Endodermal cell (in vitro differentiated cells): ENCODE measurements at regions not wholly inside any gene's neighbourhood (a gene's known extent, or its start where the extent isn't known, plus 50 kb on each side); places are given as distances from the start of the nearest gene placed in this dataset.

Source experiments
- DNase-seq: peaks from one replicate; pipeline ENCODE4 v3.0.0-alpha.2; 2017
- H3K27ac ChIP-seq: 2 replicates; pipeline ENCODE4 v1.5.1; 2013; ENCODE audit warnings: mild to moderate bottlenecking, low read depth, low read length, moderate library complexity
- H3K27me3 ChIP-seq: 2 replicates; pipeline ENCODE4 v1.6.1; 2013; ENCODE audit warnings: mild to moderate bottlenecking, low read length, moderate library complexity; ENCODE audit not compliant: insufficient read depth, control insufficient read depth, poor library complexity, severe bottlenecking
- H3K36me3 ChIP-seq: 2 replicates; pipeline ENCODE4 v1.7.0; 2013; ENCODE audit warnings: mild to moderate bottlenecking, low read length, moderate library complexity; ENCODE audit not compliant: control insufficient read depth, insufficient read depth
- H3K4me1 ChIP-seq: one replicate; pipeline ENCODE4 v1.7.0; 2013; ENCODE audit warnings: low read length; ENCODE audit not compliant: control insufficient read depth, insufficient read depth
- H3K4me3 ChIP-seq: 2 replicates; pipeline ENCODE4 v1.5.1; 2013; ENCODE audit warnings: mild to moderate bottlenecking, low read length, moderate library complexity
- H3K9ac ChIP-seq: 2 replicates; pipeline ENCODE4 v1.6.1; 2013; ENCODE audit warnings: mild to moderate bottlenecking, low read length, moderate library complexity; ENCODE audit not compliant: poor library complexity, severe bottlenecking; ENCODE audit errors: extremely low read depth
- H3K9me3 ChIP-seq: 2 replicates; pipeline ENCODE4 v1.6.1; 2013; ENCODE audit warnings: mild to moderate bottlenecking, low read length, moderate library complexity; ENCODE audit not compliant: control insufficient read depth
- H3K27ac Mint-ChIP-seq: 2 replicates; pipeline ENCODE4 v1.8.0; 2020; ENCODE audit warnings: mixed read lengths
- H3K27me3 Mint-ChIP-seq: 2 replicates; pipeline ENCODE4 v1.8.0; 2021; ENCODE audit warnings: mild to moderate bottlenecking, mixed read lengths; ENCODE audit not compliant: insufficient read depth
- H3K36me3 Mint-ChIP-seq: 2 replicates; pipeline ENCODE4 v1.8.0; 2020; ENCODE audit warnings: low read depth, mixed read lengths
- H3K4me1 Mint-ChIP-seq: 2 replicates; pipeline ENCODE4 v1.8.0; 2020; ENCODE audit warnings: mixed read lengths
- H3K4me3 Mint-ChIP-seq: 2 replicates; pipeline ENCODE4 v1.8.0; 2020; ENCODE audit warnings: mild to moderate bottlenecking, moderate library complexity, mixed read lengths
- H3K9me3 Mint-ChIP-seq: 2 replicates; pipeline ENCODE4 v1.8.0; 2020; ENCODE audit warnings: mild to moderate bottlenecking, mixed read lengths
- CTCF ChIP-seq: fragments of 200-600 bp; sonication (generic); conservative IDR thresholded peaks from 2 replicates; pipeline ENCODE4 v1.5.0; 2021; ENCODE audit warnings: antibody characterized with exemption, mild to moderate bottlenecking
- WGBS, 2 experiments: methylation state at CpG; one replicate each; pipeline versions ENCODE4 v1.1.5 to v1.1.7; 2013; ENCODE audit warnings: missing lambda C conversion rate in 2 of 2, mixed read lengths in 1 of 2; ENCODE audit not compliant: insufficient coverage in 1 of 2, insufficient read length in 1 of 2; 5-methylcytosine and 5-hydroxymethylcytosine counted together

- Histone ChIP-seq H3K4me3 (no peak overlapping the region), H3K9ac (no peak overlapping the region), H3K9me3 (no peaks in the 10 kb centered on the region), H3K27me3 (no peaks in the 10 kb centered on the region), H3K27ac (no peak overlapping the region), H3K4me1 (peaks cover 11% of the 10 kb centered on the region), H3K36me3 (no peaks in the 10 kb centered on the region)
- WGBS, 2 experiments = 74 to 85% methylated on average over 12 to 14 of the region's 14 CpGs
- Mint-ChIP-seq H3K27me3 (no peaks in the 10 kb centered on the region), H3K9me3 (no peaks in the 10 kb centered on the region), H3K4me1 (peaks cover 64% of the 10 kb centered on the region), H3K4me3 (no peak overlapping the region), H3K27ac (no peak overlapping the region), H3K36me3 (no peaks in the 10 kb centered on the region)
- TF ChIP-seq CTCF = peak; percentile 45
- peak; percentile 40 for DNase-seq
These were observed 605.5 kb upstream of the SALL1 start for GRCh38 chr16:51756447-51757123.

- Mint-ChIP-seq H3K27me3 (no peaks in the 10 kb centered on the region), H3K4me1 (peaks cover 56% of the 10 kb centered on the region), H3K27ac (no peak overlapping the region), H3K4me3 (no peak overlapping the region), H3K9me3 (no peaks in the 10 kb centered on the region), H3K36me3 (no peaks in the 10 kb centered on the region)
- DNase-seq = no peak
- H3K4me1 ChIP-seq = peaks cover 11% of the 10 kb centered on the region
- H3K36me3 ChIP-seq = no peaks in the 10 kb centered on the region
- no peak overlapping the region for H3K9ac ChIP-seq
- H3K4me3 ChIP-seq = no peak overlapping the region
- no peak for TF ChIP-seq CTCF
- H3K27me3 ChIP-seq = no peaks in the 10 kb centered on the region
- no peaks in the 10 kb centered on the region for H3K9me3 ChIP-seq
- no peak overlapping the region for H3K27ac ChIP-seq
- 93 to 96% methylated on average over 3 to 4 of the region's 4 CpGs for WGBS, 2 experiments
These were observed 604.7 kb upstream of the SALL1 start for GRCh38 chr16:51755577-51756355.

GRCh38 chr16:51755039-51755501 lies 604.0 kb upstream of the SALL1 start:
- H3K4me1 ChIP-seq = peaks cover 7% of the 10 kb centered on the region
- DNase-seq = peak; percentile 53
- H3K27ac Mint-ChIP-seq = peak overlapping the region; percentile 59
- no peak overlapping the region for H3K4me3 Mint-ChIP-seq
- peaks cover 54% of the 10 kb centered on the region for H3K4me1 Mint-ChIP-seq
- no peaks in the 10 kb centered on the region for H3K27me3 Mint-ChIP-seq
- H3K36me3 ChIP-seq = no peaks in the 10 kb centered on the region
- no peak overlapping the region for H3K9ac ChIP-seq
- H3K9me3 ChIP-seq = no peaks in the 10 kb centered on the region
- no peaks in the 10 kb centered on the region for H3K27me3 ChIP-seq
- H3K4me3 ChIP-seq = no peak overlapping the region
- WGBS, 2 experiments = 77 to 83% methylated on average over 10 to 12 of the region's 12 CpGs
- H3K9me3 Mint-ChIP-seq = no peaks in the 10 kb centered on the region
- H3K36me3 Mint-ChIP-seq = no peaks in the 10 kb centered on the region
- no peak overlapping the region for H3K27ac ChIP-seq
- TF ChIP-seq CTCF = peak; percentile 10
